H9 (cell line): ENCODE measurements at regions not wholly inside any gene's neighbourhood (a gene's known extent, or its start where the extent isn't known, plus 50 kb on each side); places are given as distances from the start of the nearest gene placed in this dataset.

Source experiments
- DNase-seq: peaks from one replicate; pipeline ENCODE4 v3.0.0-alpha.2; 2017
- H2AFZ ChIP-seq: one replicate; pipeline ENCODE4 v1.6.1; 2013; ENCODE audit warnings: mild to moderate bottlenecking, low read length, control low read depth, moderate library complexity
- H2AK5ac ChIP-seq: 2 replicates; pipeline ENCODE4 v1.6.1; 2013; ENCODE audit warnings: low read length, control low read depth, mixed read lengths; ENCODE audit not compliant: insufficient read length
- H2BK120ac ChIP-seq: one replicate; pipeline ENCODE4 v1.6.1; 2013; ENCODE audit warnings: low read depth, mild to moderate bottlenecking, low read length, control low read depth, inconsistent platforms; ENCODE audit not compliant: poor library complexity, severe bottlenecking
- H2BK12ac ChIP-seq: 2 replicates; pipeline ENCODE4 v1.6.1; 2013; ENCODE audit warnings: low read length, control low read depth, mixed read lengths, low read depth; ENCODE audit not compliant: insufficient read length
- H2BK15ac ChIP-seq: 2 replicates; pipeline ENCODE4 v1.6.1; 2013; ENCODE audit warnings: low read depth, low read length, control low read depth
- H2BK20ac ChIP-seq: one replicate; pipeline ENCODE4 v1.6.1; 2013; ENCODE audit warnings: low read depth, mild to moderate bottlenecking, low read length, control low read depth, inconsistent platforms; ENCODE audit not compliant: poor library complexity, severe bottlenecking
- H2BK5ac ChIP-seq: 2 replicates; pipeline ENCODE4 v1.6.1; 2013; ENCODE audit warnings: low read length, control low read depth, mixed read lengths; ENCODE audit not compliant: insufficient read length
- H3K14ac ChIP-seq: 2 replicates; pipeline ENCODE4 v1.6.1; 2013; ENCODE audit warnings: low read length, control low read depth; ENCODE audit not compliant: insufficient read depth
- H3K18ac ChIP-seq: 2 replicates; pipeline ENCODE4 v1.6.1; 2013; ENCODE audit warnings: low read depth, mild to moderate bottlenecking, mixed read lengths, low read length, control low read depth; ENCODE audit not compliant: insufficient read length
- H3K23ac ChIP-seq: 2 replicates; pipeline ENCODE4 v1.6.1; 2013; ENCODE audit warnings: low read length, control low read depth, mixed read lengths, low read depth; ENCODE audit not compliant: insufficient read length
- H3K23me2 ChIP-seq: 2 replicates; pipeline ENCODE4 v1.6.1; 2013; ENCODE audit warnings: low read depth, mild to moderate bottlenecking, mixed read lengths, low read length, control low read depth; ENCODE audit not compliant: insufficient read length, poor library complexity, severe bottlenecking
- H3K27ac ChIP-seq: 2 replicates; pipeline ENCODE4 v1.5.1; 2013; ENCODE audit warnings: low read length, control low read depth, mixed read lengths, low read depth; ENCODE audit not compliant: insufficient read length
- H3K27me3 ChIP-seq: 2 replicates; pipeline ENCODE4 v1.6.1; 2013; ENCODE audit warnings: low read length, control low read depth, inconsistent platforms; ENCODE audit not compliant: insufficient read depth
- H3K4ac ChIP-seq: 2 replicates; pipeline ENCODE4 v1.6.1; 2013; ENCODE audit warnings: low read depth, mild to moderate bottlenecking, control low read depth, inconsistent platforms, low read length, moderate library complexity
- H3K4me1 ChIP-seq: 2 replicates; pipeline ENCODE4 v1.6.1; 2013; ENCODE audit warnings: low read length, control low read depth, inconsistent platforms; ENCODE audit not compliant: insufficient read depth
- H3K4me2 ChIP-seq: 2 replicates; pipeline ENCODE4 v1.6.1; 2013; ENCODE audit warnings: low read length, control low read depth, mixed read lengths; ENCODE audit not compliant: insufficient read length, insufficient read depth
- H3K56ac ChIP-seq: 2 replicates; pipeline ENCODE4 v1.6.1; 2013; ENCODE audit warnings: low read depth, mild to moderate bottlenecking, mixed read lengths, low read length, control low read depth; ENCODE audit not compliant: insufficient read length
- H3K79me1 ChIP-seq: 2 replicates; pipeline ENCODE4 v1.6.1; 2013; ENCODE audit warnings: low read depth, mild to moderate bottlenecking, moderate library complexity, low read length, control low read depth, inconsistent platforms; ENCODE audit not compliant: insufficient read depth, poor library complexity, severe bottlenecking
- H3K79me2 ChIP-seq: 2 replicates; pipeline ENCODE4 v1.6.1; 2013; ENCODE audit warnings: low read length, control low read depth, inconsistent platforms; ENCODE audit not compliant: insufficient read depth
- H3K9ac ChIP-seq: 2 replicates; pipeline ENCODE4 v1.6.1; 2013; ENCODE audit warnings: low read length, control low read depth, mixed read lengths; ENCODE audit not compliant: insufficient read length; ENCODE audit errors: extremely low read depth
- H3K9me3 ChIP-seq: one replicate; pipeline ENCODE4 v1.6.1; 2013; ENCODE audit warnings: low read depth, low read length, inconsistent platforms; ENCODE audit not compliant: control insufficient read depth
- H3T11ph ChIP-seq: one replicate; pipeline ENCODE4 v1.6.1; 2013; ENCODE audit warnings: mild to moderate bottlenecking, low read length, control low read depth, inconsistent platforms
- H4K20me1 ChIP-seq: one replicate; pipeline ENCODE4 v1.6.1; 2013; ENCODE audit not compliant: control insufficient read depth, insufficient read length, insufficient read depth
- H4K5ac ChIP-seq: 2 replicates; pipeline ENCODE4 v1.6.1; 2013; ENCODE audit warnings: low read depth, mild to moderate bottlenecking, mixed read lengths, low read length, control low read depth; ENCODE audit not compliant: insufficient read length
- H4K8ac ChIP-seq: replicated peaks from 2 replicates; pipeline ENCODE4 v1.6.1; 2013; ENCODE audit warnings: low read length, control low read depth, mixed read lengths, low read depth; ENCODE audit not compliant: insufficient read length
- H4K91ac ChIP-seq: 2 replicates; pipeline ENCODE4 v1.6.1; 2013; ENCODE audit warnings: low read depth, mild to moderate bottlenecking, moderate library complexity, mixed read lengths, low read length, control low read depth; ENCODE audit not compliant: insufficient read length
- H3K27ac Mint-ChIP-seq, 3 experiments: 2 replicates in 2 of 3; 3 replicates in 1 of 3; pipeline ENCODE4 v1.8.0; 2020 to 2021; ENCODE audit warnings: mixed read lengths in 3 of 3, mild to moderate bottlenecking in 1 of 3, moderate library complexity in 1 of 3
- H3K27me3 Mint-ChIP-seq: 2 replicates; pipeline ENCODE4 v1.8.0; 2021; ENCODE audit warnings: low read depth, mild to moderate bottlenecking, moderate library complexity, mixed read lengths
- H3K36me3 Mint-ChIP-seq, 3 experiments: 2 replicates in 2 of 3; 3 replicates in 1 of 3; pipeline ENCODE4 v1.8.0; 2020 to 2021; ENCODE audit warnings: low read depth in 3 of 3, mixed read lengths in 3 of 3; ENCODE audit not compliant: insufficient read depth in 1 of 3
- H3K4me1 Mint-ChIP-seq, 2 experiments: 2 replicates each; pipeline ENCODE4 v1.8.0; 2020; ENCODE audit warnings: mixed read lengths in 2 of 2
- H3K4me3 Mint-ChIP-seq, 2 experiments: 2 replicates in 1 of 2; 3 replicates in 1 of 2; pipeline ENCODE4 v1.8.0; 2020 to 2021; ENCODE audit warnings: mild to moderate bottlenecking in 2 of 2, mixed read lengths in 2 of 2, moderate library complexity in 1 of 2
- H3K9me3 Mint-ChIP-seq, 2 experiments: 2 replicates in 1 of 2; 3 replicates in 1 of 2; pipeline ENCODE4 v1.8.0; 2020; ENCODE audit warnings: mild to moderate bottlenecking in 2 of 2, mixed read lengths in 2 of 2, moderate library complexity in 1 of 2
- CTCF ChIP-seq: fragments of 200-600 bp; sonication (generic); conservative IDR thresholded peaks from 3 replicates; pipeline ENCODE4 v1.8.0; 2021; ENCODE audit warnings: antibody characterized with exemption, mild to moderate bottlenecking
- WGBS: extraction: QIAGEN DNeasy Blood & Tissue Kit; methylation state at CpG from one replicate; pipeline ENCODE4 v1.1.7; 2013; ENCODE audit warnings: missing lambda C conversion rate, low lambda C conversion rate, mixed read lengths; ENCODE audit not compliant: insufficient read length; ENCODE audit errors: extremely low coverage; 5-methylcytosine and 5-hydroxymethylcytosine counted together

DNA sequence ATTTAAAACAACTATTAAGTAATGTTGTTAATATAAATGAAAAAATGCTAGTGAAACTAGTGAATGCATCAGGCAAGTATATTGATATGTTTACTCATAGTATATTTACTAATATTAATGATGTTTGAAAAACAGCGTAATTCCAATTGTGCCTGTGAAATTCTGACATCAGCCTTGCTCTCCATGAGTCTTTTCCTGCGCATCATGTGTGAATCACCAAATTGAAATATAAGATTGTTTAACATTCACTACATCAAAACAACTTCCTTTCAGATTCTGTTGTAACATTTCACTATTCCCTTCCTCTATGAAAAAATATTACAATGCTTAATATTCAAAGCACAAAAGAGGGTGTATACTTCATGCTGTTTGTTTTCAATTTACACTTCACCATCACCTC lies 1995.9 kb upstream of the SEL1L start:
- Histone ChIP-seq H2BK15ac (no peak overlapping the region), H2BK5ac (no peak overlapping the region), H3K27ac (no peak overlapping the region), H3T11ph (no peak overlapping the region), H3K4me1 (no peaks in the 10 kb centered on the region), H3K18ac (no peak overlapping the region), H3K9ac (no peak overlapping the region), H3K79me2 (no peaks in the 10 kb centered on the region), H2BK20ac (no peak overlapping the region), H3K56ac (no peak overlapping the region), H3K4me2 (no peak overlapping the region), H2AK5ac (no peak overlapping the region), H3K27me3 (no peaks in the 10 kb centered on the region), H2AFZ (no peak overlapping the region), H4K8ac (no peak overlapping the region), H3K23ac (no peak overlapping the region), H3K14ac (no peak overlapping the region), H4K20me1 (no peaks in the 10 kb centered on the region), H3K4ac (no peak overlapping the region), H2BK12ac (no peak overlapping the region), H3K79me1 (no peaks in the 10 kb centered on the region), H3K23me2 (no peaks in the 10 kb centered on the region), H2BK120ac (no peak overlapping the region), H3K9me3 (no peaks in the 10 kb centered on the region), H4K5ac (no peak overlapping the region), H4K91ac (no peak overlapping the region)
- WGBS = no CpG with 5 or more reads among the region's 2 CpGs
- Mint-ChIP-seq H3K27ac (no peak overlapping the region), H3K36me3 (no peaks in the 10 kb centered on the region), H3K4me3 (no peak overlapping the region), H3K27me3 (no peaks in the 10 kb centered on the region), H3K9me3 (no peaks in the 10 kb centered on the region), H3K4me1 (no peaks in the 10 kb centered on the region)
- TF ChIP-seq CTCF = no peak
- no peak for DNase-seq
